Activated T-cell treated with anti-CD3 and anti-CD28 coated beads, Interleukin-2, amount 50 U/mL, for 24 hours (primary cell): ENCODE measurements at regions not wholly inside any gene's neighbourhood (a gene's known extent, or its start where the extent isn't known, plus 50 kb on each side); places are given as distances from the start of the nearest gene placed in this dataset.
"Not testable (repeated sequence)": the region's sequence is repeated elsewhere in the genome, so short reads cannot be mapped to it uniquely, and the experiment has no call there.

Experiments used
- DNase-seq: peaks from one replicate; pipeline ENCODE4 v3.0.0-alpha.2; 2020
- H3K27ac Mint-ChIP-seq: 2 replicates; pipeline ENCODE4 v1.8.0; 2020; ENCODE audit warnings: mild to moderate bottlenecking, mixed read lengths
- H3K27me3 Mint-ChIP-seq: 2 replicates; pipeline ENCODE4 v1.8.0; 2020; ENCODE audit warnings: mixed read lengths
- H3K36me3 Mint-ChIP-seq: 2 replicates; pipeline ENCODE4 v1.8.0; 2020; ENCODE audit warnings: low read depth, mixed read lengths
- H3K4me1 Mint-ChIP-seq: 2 replicates; pipeline ENCODE4 v1.8.0; 2020; ENCODE audit warnings: low read depth, mixed read lengths
- H3K4me3 Mint-ChIP-seq: 2 replicates; pipeline ENCODE4 v1.8.0; 2020; ENCODE audit warnings: mild to moderate bottlenecking, moderate library complexity, mixed read lengths
- H3K9me3 Mint-ChIP-seq: 2 replicates; pipeline ENCODE4 v1.8.0; 2020; ENCODE audit warnings: mixed read lengths

GRCh38 chr1:67540733-67541125 lies 110.5 kb upstream of the SERBP1 start:
- peaks cover 3% of the 10 kb centered on the region for H3K27me3 Mint-ChIP-seq
- no peak overlapping the region for H3K4me3 Mint-ChIP-seq
- no peaks in the 10 kb centered on the region for H3K36me3 Mint-ChIP-seq
- H3K9me3 Mint-ChIP-seq, result no peaks in the 10 kb centered on the region
- no peaks in the 10 kb centered on the region for H3K4me1 Mint-ChIP-seq
- DNase-seq, result no peak
- H3K27ac Mint-ChIP-seq, result no peak overlapping the region

DNA sequence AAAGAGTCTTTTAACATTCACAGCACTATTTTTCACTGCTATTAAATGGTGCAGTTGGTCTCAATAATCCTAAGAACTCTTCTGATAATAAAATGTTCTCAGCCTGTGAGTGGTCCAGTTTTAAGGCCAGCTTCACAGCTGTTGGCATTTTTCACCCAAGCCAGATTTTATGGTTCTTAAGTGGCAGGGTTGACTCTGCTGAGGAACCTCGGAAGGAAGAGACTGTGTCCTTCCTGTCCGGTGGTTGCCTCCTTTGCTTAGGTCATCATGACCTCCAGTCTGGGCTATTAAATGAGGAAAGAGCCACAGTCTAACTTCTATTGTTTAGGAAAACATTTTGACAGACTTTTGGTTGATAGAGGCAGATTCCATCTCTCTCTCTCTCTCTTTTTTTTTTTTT lies 112.5 kb upstream of the SERBP1 start:
- H3K27me3 Mint-ChIP-seq, result no peaks in the 10 kb centered on the region
- no peak overlapping the region for H3K4me3 Mint-ChIP-seq
- H3K27ac Mint-ChIP-seq, result no peak overlapping the region
- no peaks in the 10 kb centered on the region for H3K9me3 Mint-ChIP-seq
- no peaks in the 10 kb centered on the region for H3K36me3 Mint-ChIP-seq
- no peaks in the 10 kb centered on the region for H3K4me1 Mint-ChIP-seq
- no peak for DNase-seq

- no peak overlapping the region for H3K4me3 Mint-ChIP-seq
- H3K27ac Mint-ChIP-seq, result no peak overlapping the region
- H3K27me3 Mint-ChIP-seq, result no peaks in the 10 kb centered on the region
- H3K4me1 Mint-ChIP-seq, result no peaks in the 10 kb centered on the region
- no peaks in the 10 kb centered on the region for H3K36me3 Mint-ChIP-seq
- DNase-seq, result no peak
- H3K9me3 Mint-ChIP-seq, result no peaks in the 10 kb centered on the region
Observed at GRCh38 chr1:67544921-67545320, 114.7 kb upstream of the SERBP1 start.

DNA sequence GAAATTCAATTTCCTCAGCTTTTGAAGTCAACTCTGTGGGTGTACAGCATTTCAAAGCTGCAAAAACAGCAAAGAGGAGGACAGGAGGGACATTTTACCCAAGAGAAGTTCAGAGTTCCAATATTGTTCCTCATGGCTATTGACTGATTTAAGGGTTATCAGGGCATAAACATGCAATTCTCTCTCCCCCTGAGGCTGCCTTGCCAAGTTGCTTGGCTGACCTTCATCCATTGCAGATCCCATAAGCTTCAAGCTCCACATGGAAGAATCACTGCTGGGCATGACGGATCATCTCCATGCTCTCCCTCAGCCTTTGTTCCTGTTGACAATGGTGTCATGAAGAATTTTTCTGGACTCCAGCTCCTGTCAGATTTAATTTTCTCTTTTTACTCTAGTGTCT lies 115.2 kb upstream of the SERBP1 start:
- H3K27ac Mint-ChIP-seq, result no peak overlapping the region
- DNase-seq, result no peak
- H3K9me3 Mint-ChIP-seq, result no peaks in the 10 kb centered on the region
- no peak overlapping the region for H3K4me3 Mint-ChIP-seq
- no peaks in the 10 kb centered on the region for H3K36me3 Mint-ChIP-seq
- H3K4me1 Mint-ChIP-seq, result no peaks in the 10 kb centered on the region
- H3K27me3 Mint-ChIP-seq, result no peaks in the 10 kb centered on the region

DNA sequence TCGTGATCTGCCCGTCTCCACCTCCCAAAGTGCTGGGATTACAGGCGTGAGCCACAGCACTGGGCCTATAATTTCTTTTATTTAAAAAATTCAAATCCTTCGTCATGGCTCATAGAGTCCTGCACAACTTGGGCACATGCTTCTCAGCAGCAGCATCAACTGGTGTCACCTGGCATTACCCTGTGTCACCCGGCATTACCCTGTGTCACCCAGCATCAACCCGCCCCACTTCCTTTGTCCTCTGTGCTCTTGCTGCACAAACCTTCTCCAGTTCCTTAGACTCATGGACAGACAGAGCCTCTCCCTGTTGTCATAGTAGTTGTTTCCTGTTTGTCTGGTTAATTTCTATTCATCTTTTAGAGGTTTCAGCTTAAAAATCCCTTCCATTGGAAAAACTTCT lies 121.2 kb upstream of the SERBP1 start:
- no peaks in the 10 kb centered on the region for H3K9me3 Mint-ChIP-seq

DNA sequence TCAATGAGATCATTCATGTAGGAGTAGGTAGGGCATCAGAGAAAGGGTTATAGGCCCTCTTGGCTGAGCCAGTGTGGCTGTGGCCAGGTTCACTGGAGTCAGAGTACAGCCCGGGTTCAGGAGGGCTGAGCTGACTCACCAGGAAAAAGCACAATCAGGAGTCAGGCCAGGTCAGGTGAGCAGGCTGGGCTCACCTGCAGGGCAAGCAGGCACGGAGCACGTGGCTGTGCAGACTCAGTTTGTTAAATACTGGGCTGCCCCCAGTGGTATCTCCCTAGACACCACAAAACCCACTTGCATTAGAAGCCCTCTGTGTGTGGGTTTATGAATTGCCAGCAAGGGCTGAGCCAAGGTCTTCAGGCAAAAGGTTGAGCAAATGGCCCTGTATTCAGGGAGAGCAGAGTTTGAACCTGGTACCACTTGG lies 122.1 kb upstream of the SERBP1 start:
- no peak overlapping the region for H3K27ac Mint-ChIP-seq

More for the DNA sequence above, 121.2 kb upstream of the SERBP1 start:
- H3K4me1 Mint-ChIP-seq, result no peaks in the 10 kb centered on the region
- peaks cover 3% of the 10 kb centered on the region for H3K27me3 Mint-ChIP-seq
- DNase-seq, result no peak
- no peak overlapping the region for H3K4me3 Mint-ChIP-seq
- H3K27ac Mint-ChIP-seq, result no peak overlapping the region
- no peaks in the 10 kb centered on the region for H3K36me3 Mint-ChIP-seq

DNA sequence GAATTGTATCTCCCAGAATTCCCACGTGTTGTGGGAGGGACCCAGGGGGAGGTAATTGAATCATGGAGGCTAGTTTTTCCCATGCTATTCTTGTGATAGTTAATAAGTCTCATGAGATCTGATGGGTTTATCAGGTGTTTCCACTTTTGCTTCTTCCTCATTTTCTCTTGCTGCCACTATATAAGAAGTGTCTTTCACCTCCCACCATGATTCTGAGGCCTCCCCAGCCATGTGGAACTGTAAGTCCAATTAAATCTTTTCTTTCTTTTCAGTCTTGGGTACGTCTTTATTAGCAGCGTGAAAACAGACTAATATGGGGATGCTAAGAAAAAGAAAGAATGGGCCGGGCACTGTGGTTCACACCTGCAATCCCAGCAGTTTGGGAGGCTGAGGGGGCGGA lies 124.0 kb upstream of the SERBP1 start:
- H3K36me3 Mint-ChIP-seq, DNase-seq, H3K4me3 Mint-ChIP-seq, H3K27ac Mint-ChIP-seq, H3K4me1 Mint-ChIP-seq, H3K9me3 Mint-ChIP-seq, H3K27me3 Mint-ChIP-seq: not testable (repeated sequence)

More for the DNA sequence above, 122.1 kb upstream of the SERBP1 start:
- DNase-seq, result no peak
- Mint-ChIP-seq H3K4me1 (no peaks in the 10 kb centered on the region), H3K27me3 (peaks cover 3% of the 10 kb centered on the region), H3K4me3 (no peak overlapping the region), H3K9me3 (no peaks in the 10 kb centered on the region), H3K36me3 (no peaks in the 10 kb centered on the region)

DNA sequence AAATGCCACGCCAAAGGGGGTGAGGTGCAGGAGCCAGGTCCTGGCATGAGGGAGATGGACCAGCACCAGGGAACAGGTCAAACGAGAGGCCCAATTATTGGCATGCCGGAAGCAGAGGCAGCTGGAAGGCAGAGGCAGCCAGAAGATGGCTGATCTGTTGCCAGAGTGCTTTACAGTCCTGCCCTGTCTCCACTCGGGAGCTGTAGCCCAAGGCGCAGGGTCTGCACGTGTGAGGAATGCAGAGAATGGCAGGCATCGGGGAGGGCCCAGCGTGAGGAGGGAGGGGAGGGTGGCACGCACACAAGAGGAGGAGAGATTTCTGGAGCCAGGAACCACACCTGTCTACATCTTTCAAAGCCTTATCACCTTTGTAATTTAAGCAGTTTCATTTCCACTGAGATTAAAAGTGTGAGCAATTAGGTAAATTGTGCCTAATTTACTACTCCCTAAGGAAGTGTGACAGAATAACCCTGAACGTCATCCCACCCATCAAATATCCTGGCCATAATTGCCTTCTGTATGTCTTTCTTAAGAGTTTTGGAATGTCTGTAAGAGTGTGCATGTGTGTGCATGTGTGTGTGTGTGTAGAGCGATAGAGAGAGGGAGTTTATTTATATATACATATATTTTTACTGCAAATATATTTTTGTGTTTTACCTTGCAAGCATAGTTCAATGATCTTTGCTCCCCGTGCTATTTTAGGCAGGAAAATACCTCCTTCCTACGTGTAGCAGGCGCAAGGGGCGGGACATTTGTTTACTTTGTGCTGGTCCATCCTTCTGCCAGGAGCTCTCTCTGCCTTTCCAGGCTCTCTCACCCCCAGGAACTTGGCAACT lies 125.5 kb upstream of the SERBP1 start:
- no peaks in the 10 kb centered on the region for H3K9me3 Mint-ChIP-seq

GRCh38 chr1:67556297-67556900 lies 126.2 kb upstream of the SERBP1 start:
- H3K36me3 Mint-ChIP-seq, result no peaks in the 10 kb centered on the region
- DNase-seq, result no peak
- peaks cover 9% of the 10 kb centered on the region for H3K27me3 Mint-ChIP-seq
- H3K4me3 Mint-ChIP-seq, result no peak overlapping the region
- no peaks in the 10 kb centered on the region for H3K9me3 Mint-ChIP-seq
- no peaks in the 10 kb centered on the region for H3K4me1 Mint-ChIP-seq
- no peak overlapping the region for H3K27ac Mint-ChIP-seq

More for the DNA sequence above, 125.5 kb upstream of the SERBP1 start:
- Mint-ChIP-seq H3K4me1 (no peaks in the 10 kb centered on the region), H3K27ac (no peak overlapping the region), H3K4me3 (no peak overlapping the region), H3K27me3 (peaks cover 9% of the 10 kb centered on the region), H3K36me3 (no peaks in the 10 kb centered on the region)
- DNase-seq, result no peak

- no peak overlapping the region for H3K27ac Mint-ChIP-seq
- H3K4me1 Mint-ChIP-seq, result peaks cover 3% of the 10 kb centered on the region
- no peaks in the 10 kb centered on the region for H3K36me3 Mint-ChIP-seq
- peaks cover 6% of the 10 kb centered on the region for H3K27me3 Mint-ChIP-seq
- no peaks in the 10 kb centered on the region for H3K9me3 Mint-ChIP-seq
- no peak for DNase-seq
- H3K4me3 Mint-ChIP-seq, result no peak overlapping the region
Observed at GRCh38 chr1:67557696-67558448, 127.1 kb upstream of the GADD45A start.

DNA sequence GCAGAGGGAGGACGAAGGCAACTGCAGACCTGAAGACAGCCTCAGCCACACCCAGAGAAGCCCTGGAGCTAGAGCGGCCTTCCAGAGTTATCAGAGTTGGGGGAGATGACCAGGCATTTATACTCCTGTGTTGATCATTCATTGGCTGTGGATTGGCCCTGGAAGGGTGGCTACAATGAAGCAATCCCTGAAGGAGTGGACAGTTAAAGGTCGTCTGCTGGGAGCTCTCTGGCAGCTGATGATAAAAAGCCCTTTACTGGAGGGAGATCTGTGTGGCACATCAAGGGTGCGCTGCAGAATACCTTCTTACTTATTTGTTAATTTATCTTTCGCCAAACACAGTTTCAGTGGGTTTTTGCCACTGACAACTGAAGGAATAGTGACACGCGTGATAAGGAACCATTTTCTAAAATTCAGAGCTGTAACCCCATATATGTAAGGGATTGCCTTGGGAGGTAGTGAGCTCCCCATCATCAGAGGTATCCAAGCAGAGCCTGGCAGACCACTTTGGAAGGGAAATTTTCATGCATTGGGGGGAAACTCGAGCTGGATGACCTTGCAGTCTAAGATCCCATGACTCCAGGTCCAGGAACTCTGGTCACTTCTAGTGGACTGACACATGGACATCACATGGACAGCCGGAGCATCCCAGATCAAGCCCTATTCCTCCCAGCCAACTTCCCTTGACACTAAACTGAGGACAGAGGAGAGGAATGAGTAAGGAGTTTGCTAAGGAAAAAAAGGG lies 126.4 kb upstream of the GADD45A start:
- H3K4me3 Mint-ChIP-seq, result no peak overlapping the region
- peaks cover 6% of the 10 kb centered on the region for H3K27me3 Mint-ChIP-seq
- H3K36me3 Mint-ChIP-seq, result no peaks in the 10 kb centered on the region
- no peak for DNase-seq
- no peak overlapping the region for H3K27ac Mint-ChIP-seq
- peaks cover 3% of the 10 kb centered on the region for H3K4me1 Mint-ChIP-seq
- H3K9me3 Mint-ChIP-seq, result no peaks in the 10 kb centered on the region

GRCh38 chr1:67559222-67559700 lies 125.7 kb upstream of the GADD45A start:
- peaks cover 6% of the 10 kb centered on the region for H3K4me1 Mint-ChIP-seq
- no peaks in the 10 kb centered on the region for H3K9me3 Mint-ChIP-seq
- no peak overlapping the region for H3K27ac Mint-ChIP-seq
- peaks cover 6% of the 10 kb centered on the region for H3K27me3 Mint-ChIP-seq
- no peaks in the 10 kb centered on the region for H3K36me3 Mint-ChIP-seq
- no peak for DNase-seq
- no peak overlapping the region for H3K4me3 Mint-ChIP-seq

GRCh38 chr1:67560580-67561255 lies 124.3 kb upstream of the GADD45A start:
- Mint-ChIP-seq H3K36me3 (no peaks in the 10 kb centered on the region), H3K27me3 (peaks cover 6% of the 10 kb centered on the region), H3K27ac (no peak overlapping the region), H3K9me3 (no peaks in the 10 kb centered on the region), H3K4me3 (no peak overlapping the region), H3K4me1 (peaks cover 6% of the 10 kb centered on the region)
- DNase-seq, result no peak

DNA sequence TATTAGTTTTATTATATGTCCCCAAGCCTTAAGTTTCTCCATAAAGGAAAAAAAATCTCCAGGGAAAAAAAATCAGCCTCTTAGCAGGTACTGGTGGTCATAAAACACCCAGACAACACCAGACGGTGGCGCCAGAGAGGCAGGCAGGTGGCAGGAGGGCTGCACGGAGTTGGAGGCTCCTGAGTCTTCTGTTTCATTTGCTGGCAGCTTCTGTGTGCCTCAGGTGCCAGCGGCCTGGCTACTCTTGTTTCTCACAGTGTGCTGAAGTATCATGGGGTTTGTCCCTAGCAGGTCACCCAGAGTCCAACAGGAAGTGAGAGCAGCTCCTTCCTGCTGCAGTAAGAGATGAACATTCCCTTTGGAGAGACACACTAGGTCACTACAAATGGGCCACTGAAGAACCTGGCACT lies 123.3 kb upstream of the GADD45A start:
- peaks cover 6% of the 10 kb centered on the region for H3K4me1 Mint-ChIP-seq
- peaks cover 6% of the 10 kb centered on the region for H3K27me3 Mint-ChIP-seq
- peak; percentile 90 for DNase-seq
- H3K27ac Mint-ChIP-seq, result no peak overlapping the region
- no peaks in the 10 kb centered on the region for H3K9me3 Mint-ChIP-seq
- no peaks in the 10 kb centered on the region for H3K36me3 Mint-ChIP-seq
- H3K4me3 Mint-ChIP-seq, result no peak overlapping the region
